Subcutaneous abdominal adipose tissue (tissue), 5 donors: ENCODE measurements at regions not wholly inside any gene's neighbourhood (a gene's known extent, or its start where the extent isn't known, plus 50 kb on each side); places are given as distances from the start of the nearest gene placed in this dataset.

Source experiments
- H3K27ac ChIP-seq: one replicate; pipeline ENCODE4 v1.7.0; 2013; ENCODE audit warnings: low read depth, mild to moderate bottlenecking, inconsistent platforms, low read length, moderate library complexity
- H3K27me3 ChIP-seq, 5 donors: one replicate each; pipeline ENCODE4 v1.7.0; 2013; ENCODE audit warnings: low read length in 5 of 5, inconsistent platforms in 1 of 5; ENCODE audit not compliant: control insufficient read depth in 5 of 5, insufficient read depth in 4 of 5
- H3K36me3 ChIP-seq, 5 donors: one replicate each; pipeline ENCODE4 v1.7.0; 2013; ENCODE audit warnings: low read length in 5 of 5; ENCODE audit not compliant: control insufficient read depth in 5 of 5, insufficient read depth in 5 of 5
- H3K4me1 ChIP-seq, 5 donors: one replicate each; pipeline ENCODE4 v1.7.0; 2013; ENCODE audit warnings: low read length in 5 of 5, mild to moderate bottlenecking in 3 of 5, moderate library complexity in 1 of 5; ENCODE audit not compliant: control insufficient read depth in 5 of 5, insufficient read depth in 5 of 5
- H3K4me3 ChIP-seq, 5 donors: one replicate each; pipeline ENCODE4 v1.7.0; 2013; ENCODE audit warnings: low read length in 5 of 5, low read depth in 1 of 5
- H3K9ac ChIP-seq, 5 donors: one replicate each; pipeline ENCODE4 v1.7.0; 2013; ENCODE audit warnings: low read length in 5 of 5, mild to moderate bottlenecking in 4 of 5, moderate library complexity in 3 of 5
- H3K9me3 ChIP-seq, 5 donors: one replicate each; pipeline ENCODE4 v1.7.0; 2013; ENCODE audit warnings: low read length in 5 of 5; ENCODE audit not compliant: control insufficient read depth in 5 of 5
- donor health status: healthy.
- donor health status: healthy.
- donor health status: healthy.
- donor health status: healthy.
- donor health status: healthy.

- no peak overlapping the region for H3K9ac ChIP-seq
- no peaks in the 10 kb centered on the region for H3K36me3 ChIP-seq
- no peak overlapping the region for H3K4me3 ChIP-seq
- no peaks in the 10 kb centered on the region for H3K27me3 ChIP-seq
- peaks cover 0 to 4% (median 0%) of the 10 kb centered on the region in 5 donors for H3K4me1 ChIP-seq
- no peaks in the 10 kb centered on the region for H3K9me3 ChIP-seq
- no peak overlapping the region for H3K27ac ChIP-seq
These were observed 50.8 kb upstream of the NAV2 start for GRCh38 chr11:19661827-19662226.

GRCh38 chr11:19660076-19660475 is 52.6 kb upstream of the NAV2 start:
- H3K27ac ChIP-seq = no peak overlapping the region
- H3K4me1 ChIP-seq = peaks cover 0 to 2% (median 0%) of the 10 kb centered on the region in 5 donors
- H3K27me3 ChIP-seq = no peaks in the 10 kb centered on the region
- no peaks in the 10 kb centered on the region for H3K36me3 ChIP-seq
- H3K9ac ChIP-seq = no peak overlapping the region
- H3K9me3 ChIP-seq = no peaks in the 10 kb centered on the region
- no peak overlapping the region for H3K4me3 ChIP-seq

GRCh38 chr11:19659529-19659928 is 53.1 kb upstream of the NAV2 start:
- Histone ChIP-seq H3K27me3 (no peaks in the 10 kb centered on the region), H3K27ac (no peak overlapping the region), H3K9me3 (no peaks in the 10 kb centered on the region), H3K36me3 (no peaks in the 10 kb centered on the region), H3K9ac (no peak overlapping the region), H3K4me3 (no peak overlapping the region), H3K4me1 (no peaks in the 10 kb centered on the region)

- Histone ChIP-seq H3K27ac (no peak overlapping the region), H3K9ac (no peak overlapping the region)
These were observed 54.3 kb upstream of the NAV2 start for GRCh38 chr11:19658344-19658743.

GRCh38 chr11:19656140-19656541 is 56.5 kb upstream of the NAV2 start:
- Histone ChIP-seq H3K9me3 (no peaks in the 10 kb centered on the region), H3K4me3 (no peak overlapping the region), H3K36me3 (no peaks in the 10 kb centered on the region), H3K4me1 (no peaks in the 10 kb centered on the region), H3K27me3 (no peaks in the 10 kb centered on the region), H3K9ac (no peak overlapping the region), H3K27ac (no peak overlapping the region)

More at GRCh38 chr11:19658344-19658743, 54.3 kb upstream of the NAV2 start:
- Histone ChIP-seq H3K9me3 (no peaks in the 10 kb centered on the region), H3K27me3 (no peaks in the 10 kb centered on the region), H3K36me3 (no peaks in the 10 kb centered on the region), H3K4me1 (no peaks in the 10 kb centered on the region), H3K4me3 (no peak overlapping the region)

GRCh38 chr11:19652623-19653375 is 59.8 kb upstream of the NAV2 start:
- no peaks in the 10 kb centered on the region for H3K27me3 ChIP-seq
- no peak overlapping the region for H3K27ac ChIP-seq
- H3K9me3 ChIP-seq = no peaks in the 10 kb centered on the region
- no peaks in the 10 kb centered on the region for H3K4me1 ChIP-seq
- H3K9ac ChIP-seq = no peak overlapping the region
- H3K36me3 ChIP-seq = no peaks in the 10 kb centered on the region
- no peak overlapping the region for H3K4me3 ChIP-seq

GRCh38 chr11:19651653-19652052 is 61.0 kb upstream of the NAV2 start:
- H3K27me3 ChIP-seq = no peaks in the 10 kb centered on the region
- no peak overlapping the region for H3K9ac ChIP-seq
- no peak overlapping the region for H3K4me3 ChIP-seq
- no peaks in the 10 kb centered on the region for H3K36me3 ChIP-seq
- no peaks in the 10 kb centered on the region for H3K4me1 ChIP-seq
- no peaks in the 10 kb centered on the region for H3K9me3 ChIP-seq
- no peak overlapping the region for H3K27ac ChIP-seq

- no peak overlapping the region for H3K27ac ChIP-seq
- no peaks in the 10 kb centered on the region for H3K36me3 ChIP-seq
- H3K9me3 ChIP-seq = no peaks in the 10 kb centered on the region
These were observed 61.6 kb upstream of the NAV2 start for GRCh38 chr11:19651028-19651427.

GRCh38 chr11:19650467-19650866 is 62.2 kb upstream of the NAV2 start:
- no peak overlapping the region for H3K9ac ChIP-seq
- H3K27me3 ChIP-seq = no peaks in the 10 kb centered on the region
- H3K4me3 ChIP-seq = no peak overlapping the region
- no peaks in the 10 kb centered on the region for H3K4me1 ChIP-seq
- no peak overlapping the region for H3K27ac ChIP-seq
- H3K36me3 ChIP-seq = no peaks in the 10 kb centered on the region
- H3K9me3 ChIP-seq = no peaks in the 10 kb centered on the region

More at GRCh38 chr11:19651028-19651427, 61.6 kb upstream of the NAV2 start:
- Histone ChIP-seq H3K4me1 (no peaks in the 10 kb centered on the region), H3K9ac (no peak overlapping the region), H3K4me3 (no peak overlapping the region), H3K27me3 (no peaks in the 10 kb centered on the region)

- H3K4me1 ChIP-seq = no peaks in the 10 kb centered on the region
- H3K27ac ChIP-seq = no peak overlapping the region
- no peak overlapping the region for H3K9ac ChIP-seq
- no peaks in the 10 kb centered on the region for H3K9me3 ChIP-seq
- no peaks in the 10 kb centered on the region for H3K27me3 ChIP-seq
- no peaks in the 10 kb centered on the region for H3K36me3 ChIP-seq
- H3K4me3 ChIP-seq = no peak overlapping the region
These were observed 62.9 kb upstream of the NAV2 start for GRCh38 chr11:19649751-19650150.
